IPS-NIHi11 (cell line): ENCODE measurements at regions not wholly inside any gene's neighbourhood (a gene's known extent, or its start where the extent isn't known, plus 50 kb on each side); places are given as distances from the start of the nearest gene placed in this dataset.
"Not testable (repeated sequence)": the region's sequence is repeated elsewhere in the genome, so short reads cannot be mapped to it uniquely, and the experiment has no call there.

ENCODE experiments used
- DNase-seq: peaks from one replicate; pipeline ENCODE4 v3.0.0; 2012; ENCODE audit warnings: mixed read lengths, low spot score

GRCh38 chr12:23084236-23084995 is 459.4 kb downstream of the ETNK1 start:
- no peak for DNase-seq

- no peak for DNase-seq
Measured at GRCh38 chr12:23088594-23088993, 463.6 kb downstream of the ETNK1 start.

- no peak for DNase-seq
Measured at GRCh38 chr12:23093488-23093887, 468.5 kb downstream of the ETNK1 start.

GRCh38 chr12:23096321-23096720 is 471.4 kb downstream of the ETNK1 start:
- DNase-seq = no peak

- DNase-seq = no peak
Measured at GRCh38 chr12:23098110-23098509, 473.1 kb downstream of the ETNK1 start.

GRCh38 chr12:23098517-23098916 is 473.5 kb downstream of the ETNK1 start:
- no peak for DNase-seq

GRCh38 chr12:23099104-23099503 is 474.1 kb downstream of the ETNK1 start:
- peak; percentile 10 for DNase-seq

- no peak for DNase-seq
Measured at GRCh38 chr12:23099604-23100003, 474.6 kb downstream of the ETNK1 start.

GRCh38 chr12:23108957-23109356 is 484.0 kb downstream of the ETNK1 start:
- no peak for DNase-seq

GRCh38 chr12:23113781-23114180 is 488.8 kb downstream of the ETNK1 start:
- DNase-seq = no peak

GRCh38 chr12:23115984-23116383 is 491.0 kb downstream of the ETNK1 start:
- DNase-seq = no peak

GRCh38 chr12:23126794-23127193 is 501.8 kb downstream of the ETNK1 start:
- no peak for DNase-seq

GRCh38 chr12:23127701-23128100 is 502.7 kb downstream of the ETNK1 start:
- DNase-seq = no peak

- DNase-seq = no peak
Measured at GRCh38 chr12:23128462-23128861, 503.5 kb downstream of the ETNK1 start.

- no peak for DNase-seq
Measured at GRCh38 chr12:23132357-23132756, 507.4 kb downstream of the ETNK1 start.

GRCh38 chr12:23133471-23133870 is 508.5 kb downstream of the ETNK1 start:
- no peak for DNase-seq

GRCh38 chr12:23139026-23139425 is 514.1 kb downstream of the ETNK1 start:
- DNase-seq = no peak

GRCh38 chr12:23140710-23141109 is 515.7 kb downstream of the ETNK1 start:
- no peak for DNase-seq

- no peak for DNase-seq
Measured at GRCh38 chr12:23141335-23141734, 516.4 kb downstream of the ETNK1 start.

- DNase-seq = not testable (repeated sequence)
Measured at GRCh38 chr12:23146070-23146469, 521.1 kb downstream of the ETNK1 start.

GRCh38 chr12:23168459-23168858 is 543.5 kb downstream of the ETNK1 start:
- DNase-seq = no peak

- no peak for DNase-seq
Measured at GRCh38 chr12:23169012-23169695, 544.2 kb downstream of the ETNK1 start.

GRCh38 chr12:23169696-23170013 is 544.7 kb downstream of the ETNK1 start:
- no peak for DNase-seq

- DNase-seq = no peak
Measured at GRCh38 chr12:23174917-23175316, 549.9 kb downstream of the ETNK1 start.
